H9 (cell line): ENCODE measurements at regions not wholly inside any gene's neighbourhood (a gene's known extent, or its start where the extent isn't known, plus 50 kb on each side); places are given as distances from the start of the nearest gene placed in this dataset.

Experiments used
- DNase-seq: peaks from one replicate; pipeline ENCODE4 v3.0.0-alpha.2; 2017
- H2AFZ ChIP-seq: one replicate; pipeline ENCODE4 v1.6.1; 2013; ENCODE audit warnings: mild to moderate bottlenecking, low read length, control low read depth, moderate library complexity
- H2AK5ac ChIP-seq: 2 replicates; pipeline ENCODE4 v1.6.1; 2013; ENCODE audit warnings: low read length, control low read depth, mixed read lengths; ENCODE audit not compliant: insufficient read length
- H2BK120ac ChIP-seq: one replicate; pipeline ENCODE4 v1.6.1; 2013; ENCODE audit warnings: low read depth, mild to moderate bottlenecking, low read length, control low read depth, inconsistent platforms; ENCODE audit not compliant: poor library complexity, severe bottlenecking
- H2BK12ac ChIP-seq: 2 replicates; pipeline ENCODE4 v1.6.1; 2013; ENCODE audit warnings: low read length, control low read depth, mixed read lengths, low read depth; ENCODE audit not compliant: insufficient read length
- H2BK15ac ChIP-seq: 2 replicates; pipeline ENCODE4 v1.6.1; 2013; ENCODE audit warnings: low read depth, low read length, control low read depth
- H2BK20ac ChIP-seq: one replicate; pipeline ENCODE4 v1.6.1; 2013; ENCODE audit warnings: low read depth, mild to moderate bottlenecking, low read length, control low read depth, inconsistent platforms; ENCODE audit not compliant: poor library complexity, severe bottlenecking
- H2BK5ac ChIP-seq: 2 replicates; pipeline ENCODE4 v1.6.1; 2013; ENCODE audit warnings: low read length, control low read depth, mixed read lengths; ENCODE audit not compliant: insufficient read length
- H3K14ac ChIP-seq: 2 replicates; pipeline ENCODE4 v1.6.1; 2013; ENCODE audit warnings: low read length, control low read depth; ENCODE audit not compliant: insufficient read depth
- H3K18ac ChIP-seq: 2 replicates; pipeline ENCODE4 v1.6.1; 2013; ENCODE audit warnings: low read depth, mild to moderate bottlenecking, mixed read lengths, low read length, control low read depth; ENCODE audit not compliant: insufficient read length
- H3K23ac ChIP-seq: 2 replicates; pipeline ENCODE4 v1.6.1; 2013; ENCODE audit warnings: low read length, control low read depth, mixed read lengths, low read depth; ENCODE audit not compliant: insufficient read length
- H3K23me2 ChIP-seq: 2 replicates; pipeline ENCODE4 v1.6.1; 2013; ENCODE audit warnings: low read depth, mild to moderate bottlenecking, mixed read lengths, low read length, control low read depth; ENCODE audit not compliant: insufficient read length, poor library complexity, severe bottlenecking
- H3K27ac ChIP-seq: 2 replicates; pipeline ENCODE4 v1.5.1; 2013; ENCODE audit warnings: low read length, control low read depth, mixed read lengths, low read depth; ENCODE audit not compliant: insufficient read length
- H3K27me3 ChIP-seq: 2 replicates; pipeline ENCODE4 v1.6.1; 2013; ENCODE audit warnings: low read length, control low read depth, inconsistent platforms; ENCODE audit not compliant: insufficient read depth
- H3K4ac ChIP-seq: 2 replicates; pipeline ENCODE4 v1.6.1; 2013; ENCODE audit warnings: low read depth, mild to moderate bottlenecking, control low read depth, inconsistent platforms, low read length, moderate library complexity
- H3K4me1 ChIP-seq: 2 replicates; pipeline ENCODE4 v1.6.1; 2013; ENCODE audit warnings: low read length, control low read depth, inconsistent platforms; ENCODE audit not compliant: insufficient read depth
- H3K4me2 ChIP-seq: 2 replicates; pipeline ENCODE4 v1.6.1; 2013; ENCODE audit warnings: low read length, control low read depth, mixed read lengths; ENCODE audit not compliant: insufficient read length, insufficient read depth
- H3K56ac ChIP-seq: 2 replicates; pipeline ENCODE4 v1.6.1; 2013; ENCODE audit warnings: low read depth, mild to moderate bottlenecking, mixed read lengths, low read length, control low read depth; ENCODE audit not compliant: insufficient read length
- H3K79me1 ChIP-seq: 2 replicates; pipeline ENCODE4 v1.6.1; 2013; ENCODE audit warnings: low read depth, mild to moderate bottlenecking, moderate library complexity, low read length, control low read depth, inconsistent platforms; ENCODE audit not compliant: insufficient read depth, poor library complexity, severe bottlenecking
- H3K79me2 ChIP-seq: 2 replicates; pipeline ENCODE4 v1.6.1; 2013; ENCODE audit warnings: low read length, control low read depth, inconsistent platforms; ENCODE audit not compliant: insufficient read depth
- H3K9ac ChIP-seq: 2 replicates; pipeline ENCODE4 v1.6.1; 2013; ENCODE audit warnings: low read length, control low read depth, mixed read lengths; ENCODE audit not compliant: insufficient read length; ENCODE audit errors: extremely low read depth
- H3K9me3 ChIP-seq: one replicate; pipeline ENCODE4 v1.6.1; 2013; ENCODE audit warnings: low read depth, low read length, inconsistent platforms; ENCODE audit not compliant: control insufficient read depth
- H3T11ph ChIP-seq: one replicate; pipeline ENCODE4 v1.6.1; 2013; ENCODE audit warnings: mild to moderate bottlenecking, low read length, control low read depth, inconsistent platforms
- H4K20me1 ChIP-seq: one replicate; pipeline ENCODE4 v1.6.1; 2013; ENCODE audit not compliant: control insufficient read depth, insufficient read length, insufficient read depth
- H4K5ac ChIP-seq: 2 replicates; pipeline ENCODE4 v1.6.1; 2013; ENCODE audit warnings: low read depth, mild to moderate bottlenecking, mixed read lengths, low read length, control low read depth; ENCODE audit not compliant: insufficient read length
- H4K8ac ChIP-seq: replicated peaks from 2 replicates; pipeline ENCODE4 v1.6.1; 2013; ENCODE audit warnings: low read length, control low read depth, mixed read lengths, low read depth; ENCODE audit not compliant: insufficient read length
- H4K91ac ChIP-seq: 2 replicates; pipeline ENCODE4 v1.6.1; 2013; ENCODE audit warnings: low read depth, mild to moderate bottlenecking, moderate library complexity, mixed read lengths, low read length, control low read depth; ENCODE audit not compliant: insufficient read length
- H3K27ac Mint-ChIP-seq, 3 experiments: 2 replicates in 2 of 3; 3 replicates in 1 of 3; pipeline ENCODE4 v1.8.0; 2020 to 2021; ENCODE audit warnings: mixed read lengths in 3 of 3, mild to moderate bottlenecking in 1 of 3, moderate library complexity in 1 of 3
- H3K27me3 Mint-ChIP-seq: 2 replicates; pipeline ENCODE4 v1.8.0; 2021; ENCODE audit warnings: low read depth, mild to moderate bottlenecking, moderate library complexity, mixed read lengths
- H3K36me3 Mint-ChIP-seq, 3 experiments: 2 replicates in 2 of 3; 3 replicates in 1 of 3; pipeline ENCODE4 v1.8.0; 2020 to 2021; ENCODE audit warnings: low read depth in 3 of 3, mixed read lengths in 3 of 3; ENCODE audit not compliant: insufficient read depth in 1 of 3
- H3K4me1 Mint-ChIP-seq, 2 experiments: 2 replicates each; pipeline ENCODE4 v1.8.0; 2020; ENCODE audit warnings: mixed read lengths in 2 of 2
- H3K4me3 Mint-ChIP-seq, 2 experiments: 2 replicates in 1 of 2; 3 replicates in 1 of 2; pipeline ENCODE4 v1.8.0; 2020 to 2021; ENCODE audit warnings: mild to moderate bottlenecking in 2 of 2, mixed read lengths in 2 of 2, moderate library complexity in 1 of 2
- H3K9me3 Mint-ChIP-seq, 2 experiments: 2 replicates in 1 of 2; 3 replicates in 1 of 2; pipeline ENCODE4 v1.8.0; 2020; ENCODE audit warnings: mild to moderate bottlenecking in 2 of 2, mixed read lengths in 2 of 2, moderate library complexity in 1 of 2
- CTCF ChIP-seq: fragments of 200-600 bp; sonication (generic); conservative IDR thresholded peaks from 3 replicates; pipeline ENCODE4 v1.8.0; 2021; ENCODE audit warnings: antibody characterized with exemption, mild to moderate bottlenecking
- WGBS: extraction: QIAGEN DNeasy Blood & Tissue Kit; methylation state at CpG from one replicate; pipeline ENCODE4 v1.1.7; 2013; ENCODE audit warnings: missing lambda C conversion rate, low lambda C conversion rate, mixed read lengths; ENCODE audit not compliant: insufficient read length; ENCODE audit errors: extremely low coverage; 5-methylcytosine and 5-hydroxymethylcytosine counted together

GRCh38 chrX:3425031-3425430 is 78.6 kb upstream of the MXRA5 start:
- no peak overlapping the region for H3K4me3 Mint-ChIP-seq

More at GRCh38 chrX:3425031-3425430, 78.6 kb upstream of the MXRA5 start:
- H3K4me1 Mint-ChIP-seq = no peaks in the 10 kb centered on the region
- no peak overlapping the region for H2AFZ ChIP-seq
- H4K20me1 ChIP-seq = no peaks in the 10 kb centered on the region
- no peaks in the 10 kb centered on the region for H3K4me1 ChIP-seq
- H3K9me3 Mint-ChIP-seq = no peaks in the 10 kb centered on the region
- peaks cover 2% of the 10 kb centered on the region; the same call in 1 of the 2 replicates for H3K79me2 ChIP-seq
- no peak overlapping the region for H3K56ac ChIP-seq
- no peak overlapping the region for H4K8ac ChIP-seq
- H2BK12ac ChIP-seq = no peak overlapping the region
- H3T11ph ChIP-seq = no peak overlapping the region
- H3K4me2 ChIP-seq = no peak overlapping the region
- no peak for TF ChIP-seq CTCF
- H4K5ac ChIP-seq = no peak overlapping the region
- H3K14ac ChIP-seq = no peak overlapping the region
- H2BK5ac ChIP-seq = no peak overlapping the region
- H3K9ac ChIP-seq = no peak overlapping the region
- H3K27me3 ChIP-seq = no peaks in the 10 kb centered on the region
- H3K27ac ChIP-seq = no peak overlapping the region
- no peaks in the 10 kb centered on the region for H3K27me3 Mint-ChIP-seq
- no CpG with 5 or more reads among the region's 6 CpGs for WGBS
- H3K79me1 ChIP-seq = no peaks in the 10 kb centered on the region
- H2BK120ac ChIP-seq = no peak overlapping the region
- H2BK15ac ChIP-seq = no peak overlapping the region
- no peaks in the 10 kb centered on the region for H3K9me3 ChIP-seq
- H3K18ac ChIP-seq = no peak overlapping the region
- H3K4ac ChIP-seq = no peak overlapping the region
- no peak overlapping the region for H3K23ac ChIP-seq
- no peaks in the 10 kb centered on the region for H3K36me3 Mint-ChIP-seq
- no peak overlapping the region for H2AK5ac ChIP-seq
- H3K23me2 ChIP-seq = no peaks in the 10 kb centered on the region
- no peak overlapping the region for H4K91ac ChIP-seq
- no peak for DNase-seq
- H3K27ac Mint-ChIP-seq = no peak overlapping the region
- H2BK20ac ChIP-seq = no peak overlapping the region
